ENCODE measurements at regions not wholly inside any gene's neighbourhood (a gene's known extent, or its start where the extent isn't known, plus 50 kb on each side); places are given as distances from the start of the nearest gene placed in this dataset.

GRCh38 chr13:75960538-75960994 is 324.4 kb downstream of the LMO7 start:
- Histone ChIP-seq H3K4me1 (replicated peaks in 1 of 4; ENCODE audit: control insufficient read depth in 3 of 4, insufficient read depth in 4 of 4, low read length in 3 of 4) (no peaks in the 10 kb centered on the region), H3K27me3 (replicated peaks in 1 of 4; ENCODE audit: control insufficient read depth in 3 of 4, extremely low read depth in 1 of 4, insufficient read depth in 3 of 4, low read length in 3 of 4) (no peaks in the 10 kb centered on the region), H3K79me2 (ENCODE audit: control insufficient read depth in 1 of 2, insufficient read depth in 2 of 2, low read length in 2 of 2) (no peaks in the 10 kb centered on the region), H3K27ac (ENCODE audit: low read depth, low read length) (no peak overlapping the region), H2AK5ac (ENCODE audit: low read depth, low read length) (no peak overlapping the region), H3K4me3 (ENCODE audit: extremely low read depth in 1 of 4, insufficient read depth in 2 of 4, low read depth in 3 of 4, low read length in 4 of 4) (no peak overlapping the region), H2BK12ac (ENCODE audit: low read depth, low read length) (no peak overlapping the region), H2AFZ (ENCODE audit: low read length) (no peak overlapping the region), H2BK120ac (replicated peaks; ENCODE audit: low read depth, low read length) (no peak overlapping the region), H3K23ac (ENCODE audit: insufficient read length) (no peak overlapping the region), H4K5ac (ENCODE audit: insufficient read length, low read depth, low read length) (no peak overlapping the region), H3K4me2 (ENCODE audit: insufficient read depth in 1 of 2, low read depth in 2 of 2, low read length in 2 of 2) (no peak overlapping the region), H3K36me3 (ENCODE audit: control insufficient read depth in 2 of 4, insufficient read depth in 4 of 4, low read length in 3 of 4) (no peaks in the 10 kb centered on the region), H3K79me1 (ENCODE audit: low read depth, low read length) (no peaks in the 10 kb centered on the region), H3K14ac (ENCODE audit: insufficient read length) (no peak overlapping the region), H3K23me2 (ENCODE audit: low read depth, low read length) (no peaks in the 10 kb centered on the region), H3K4ac (replicated peaks; ENCODE audit: insufficient read length, low read depth, low read length) (no peak overlapping the region), H3K18ac (ENCODE audit: extremely low read depth, low read length) (no peak overlapping the region), H3K56ac (replicated peaks; ENCODE audit: insufficient read length, low read depth, low read length) (no peak overlapping the region), H2BK5ac (ENCODE audit: low read depth, low read length) (no peak overlapping the region), H2BK15ac (ENCODE audit: low read length) (no peak overlapping the region), H4K91ac (replicated peaks; ENCODE audit: insufficient read length, low read length) (no peak overlapping the region), H3K9me3 (ENCODE audit: insufficient read depth in 2 of 2, low read depth in 1 of 2, low read length in 1 of 2) (no peaks in the 10 kb centered on the region), H4K8ac (ENCODE audit: extremely low read depth, insufficient read depth, low read length) (no peak overlapping the region), H2BK20ac (ENCODE audit: low read length) (no peak overlapping the region), H3K9ac (replicated peaks in 1 of 4; ENCODE audit: extremely low read depth in 1 of 4, low read depth in 3 of 4, low read length in 3 of 4) (no peak overlapping the region), H4K20me1 (replicated peaks in 1 of 2; ENCODE audit: control insufficient read depth in 1 of 2, insufficient read depth in 2 of 2, low read length in 2 of 2) (no peaks in the 10 kb centered on the region)
- WGBS, 2 experiments (ENCODE audit: extremely low coverage in 1 of 2, insufficient coverage in 1 of 2, insufficient read length in 1 of 2, insufficient replicate concordance in 2 of 2, low coverage in 1 of 2, low lambda C conversion rate in 2 of 2, missing lambda C conversion rate in 1 of 2) = 92% methylated on average over 1 of the region's 1 CpG; no CpG with 5 or more reads in 1 of the 2 experiments
- no peak for FAIRE-seq
- CTCF ChIA-PET (ENCODE audit: partially characterized antibody) = interaction anchor here (1.0 kb wide), 1 partner anchor 9 kb away, joined by 5 read pairs; no protein-coding TSS in a partner anchor
- TF ChIP-seq KDM4A (IDR thresholded peaks at IDR 0.05; ENCODE audit: low read depth, low read length, severe bottlenecking) (no peak), SAP30 (IDR thresholded peaks at IDR 0.05; ENCODE audit: insufficient read depth, insufficient replicate concordance, low read length) (no peak), POU5F1 (IDR thresholded peaks at IDR 0.05; ENCODE audit: low read depth, low read length) (no peak), SP4 (IDR thresholded peaks at IDR 0.05; ENCODE audit: low read length) (no peak), SP1 (IDR thresholded peaks at IDR 0.05; ENCODE audit: low read depth, low read length) (no peak), ATF2 (IDR thresholded peaks at IDR 0.05; ENCODE audit: low read length) (no peak)
- POLR2A ChIA-PET (ENCODE audit: partially characterized antibody) = no interaction called here
- DNase-seq (ENCODE audit: low read depth in 1 of 2, low spot score in 2 of 2) = no peak

Data from H1 (cell line).